Liver (tissue), 8 donors: ENCODE measurements at regions not wholly inside any gene's neighbourhood (a gene's known extent, or its start where the extent isn't known, plus 50 kb on each side); places are given as distances from the start of the nearest gene placed in this dataset.

ENCODE experiments used
- DNase-seq: peaks from one replicate; pipeline ENCODE4 v3.0.0-alpha.2; 2017; ENCODE audit warnings: low spot score
- H3K27ac ChIP-seq, 2 donors: one replicate each; pipeline ENCODE4 v1.7.0; 2013; ENCODE audit warnings: inconsistent platforms in 2 of 2, low read length in 2 of 2, control low read depth in 1 of 2, low read depth in 1 of 2, mild to moderate bottlenecking in 1 of 2
- H3K27me3 ChIP-seq, 4 donors: one replicate each; pipeline versions ENCODE4 v1.6.1 to v1.7.0; 2013; ENCODE audit warnings: low read length in 3 of 4, inconsistent platforms in 1 of 4, mild to moderate bottlenecking in 1 of 4, moderate library complexity in 1 of 4; ENCODE audit not compliant: control insufficient read depth in 4 of 4, insufficient read depth in 4 of 4
- H3K36me3 ChIP-seq, 4 donors: one replicate each; pipeline versions ENCODE4 v1.6.1 to v1.7.0; 2013; ENCODE audit warnings: low read length in 3 of 4, mild to moderate bottlenecking in 3 of 4, low read depth in 1 of 4, moderate library complexity in 1 of 4; ENCODE audit not compliant: control insufficient read depth in 4 of 4, insufficient read depth in 3 of 4
- H3K4me1 ChIP-seq, 4 donors: one replicate each; pipeline versions ENCODE4 v1.6.1 to v1.7.0; 2013; ENCODE audit warnings: low read length in 3 of 4, mild to moderate bottlenecking in 3 of 4, moderate library complexity in 1 of 4; ENCODE audit not compliant: control insufficient read depth in 4 of 4, insufficient read depth in 4 of 4
- H3K4me3 ChIP-seq, 3 donors: one replicate each; pipeline versions ENCODE4 v1.6.1 to v1.7.0; 2013; ENCODE audit warnings: low read length in 3 of 3, control low read depth in 1 of 3, low read depth in 1 of 3, mild to moderate bottlenecking in 1 of 3
- H3K9ac ChIP-seq, 2 donors: one replicate each; pipeline ENCODE4 v1.7.0; 2013; ENCODE audit warnings: low read length in 2 of 2, mild to moderate bottlenecking in 2 of 2, moderate library complexity in 2 of 2, control low read depth in 1 of 2, low read depth in 1 of 2
- H3K9me3 ChIP-seq, 4 donors: one replicate each; pipeline versions ENCODE4 v1.6.1 to v1.7.0; 2013; ENCODE audit warnings: low read length in 3 of 4; ENCODE audit not compliant: control insufficient read depth in 4 of 4
- ATF3 ChIP-seq: IDR thresholded peaks from 2 replicates; pipeline ENCODE4 v1.6.1; 2016; ENCODE audit warnings: antibody characterized with exemption
- CTCF ChIP-seq: fragments of 150-350 bp; IDR thresholded peaks from 2 replicates; pipeline ENCODE4 v1.5.1; 2017; ENCODE audit warnings: improper control_type of control experiment, low read depth, low read length; ENCODE audit not compliant: missing input control
- EGR1 ChIP-seq, 2 donors: IDR thresholded peaks; 2 replicates each; pipeline ENCODE4 v1.6.1; 2016 to 2018; ENCODE audit warnings: antibody characterized with exemption in 2 of 2, low read depth in 2 of 2
- FOXA1 ChIP-seq: IDR thresholded peaks from 2 replicates; pipeline ENCODE4 v1.6.1; 2016; ENCODE audit warnings: antibody characterized with exemption
- FOXA2 ChIP-seq: IDR thresholded peaks from 2 replicates; pipeline ENCODE4 v1.6.1; 2016; ENCODE audit warnings: antibody characterized with exemption
- GABPA ChIP-seq, 2 donors: IDR thresholded peaks in 1 of 2; conservative IDR thresholded peaks in 1 of 2; 2 replicates each; pipeline ENCODE4 v1.6.1; 2016; ENCODE audit warnings: antibody characterized with exemption in 2 of 2, mild to moderate bottlenecking in 1 of 2, moderate library complexity in 1 of 2
- HNF4A ChIP-seq, 2 donors: conservative IDR thresholded peaks; 2 replicates each; pipeline ENCODE4 v1.6.1; 2016; ENCODE audit warnings: antibody characterized with exemption in 2 of 2, mild to moderate bottlenecking in 2 of 2
- HNF4G ChIP-seq: IDR thresholded peaks from 2 replicates; pipeline ENCODE4 v1.6.1; 2016; ENCODE audit warnings: antibody characterized with exemption
- JUND ChIP-seq, 2 donors: IDR thresholded peaks; 2 replicates each; pipeline ENCODE4 v1.6.1; 2016; ENCODE audit warnings: antibody characterized with exemption in 2 of 2
- MAX ChIP-seq: IDR thresholded peaks from 2 replicates; pipeline ENCODE4 v1.6.1; 2016; ENCODE audit warnings: antibody characterized with exemption
- NR2F2 ChIP-seq: IDR thresholded peaks from 2 replicates; pipeline ENCODE4 v1.6.1; 2016; ENCODE audit warnings: antibody characterized with exemption
- RAD21 ChIP-seq, 2 donors: IDR thresholded peaks; 2 replicates each; pipeline ENCODE4 v1.6.1; 2016; ENCODE audit warnings: antibody characterized with exemption in 2 of 2, mild to moderate bottlenecking in 2 of 2
- RXRA ChIP-seq, 2 donors: IDR thresholded peaks; 2 replicates each; pipeline ENCODE4 v1.6.1; 2017 to 2018; ENCODE audit warnings: antibody characterized with exemption in 2 of 2, mild to moderate bottlenecking in 1 of 2
- TAF1 ChIP-seq: conservative IDR thresholded peaks from 2 replicates; pipeline ENCODE4 v1.6.1; 2016; ENCODE audit warnings: antibody characterized with exemption, mild to moderate bottlenecking
- YY1 ChIP-seq: IDR thresholded peaks from 2 replicates; pipeline ENCODE4 v1.6.1; 2016; ENCODE audit warnings: antibody characterized with exemption, mild to moderate bottlenecking
- ZBTB33 ChIP-seq: IDR thresholded peaks from 2 replicates; pipeline ENCODE4 v1.6.1; 2016; ENCODE audit warnings: antibody characterized with exemption
- WGBS: extraction: QIAGEN DNeasy Blood & Tissue Kit; methylation state at CpG from one replicate; pipeline ENCODE4 v1.1.7; 2013; 5-methylcytosine and 5-hydroxymethylcytosine counted together
- TF ChIP-seq, protein P1 (sequence below): IDR thresholded peaks from 2 replicates; pipeline ENCODE4 v1.6.1; 2016; ENCODE audit warnings: antibody characterized with exemption, mild to moderate bottlenecking
- donor health status: healthy.
- donor health status: healthy.
- donor health status: healthy.
- donor health status: healthy.
- donor health status: healthy.

DNA sequence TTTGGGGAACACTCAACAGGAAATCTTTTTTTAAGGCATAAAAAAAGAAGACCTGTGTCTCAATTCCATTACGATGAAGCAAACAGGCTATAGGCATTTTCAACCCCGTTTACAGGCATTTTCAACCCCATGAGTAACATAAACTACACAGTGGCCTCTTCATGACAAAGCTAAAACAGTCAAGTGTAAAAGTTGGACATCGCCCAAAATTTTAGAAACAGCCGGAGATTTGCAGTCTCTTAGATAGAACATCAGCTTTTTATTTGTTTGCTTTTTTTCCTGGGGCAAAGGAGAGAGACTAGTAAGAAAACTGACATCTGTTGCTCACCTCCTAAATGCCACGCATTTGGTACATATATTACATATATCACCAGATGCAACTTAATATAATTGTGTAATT lies 173.7 kb downstream of the CMPK2 start:
- 63% methylated on average over 5 of the region's 5 CpGs for whole genome bisulfite sequencing
- Histone ChIP-seq H3K27ac (no peak overlapping the region), H3K4me1 (no peaks in the 10 kb centered on the region), H3K9me3 (peaks cover 0 to under 1% (median 0%) of the 10 kb centered on the region in 4 donors), H3K27me3 (no peaks in the 10 kb centered on the region), H3K36me3 (no peaks in the 10 kb centered on the region), H3K9ac (no peak overlapping the region), H3K4me3 (no peak overlapping the region)
- DNase-seq = no peak
- TF ChIP-seq FOXA1 (no peak), MAX (no peak), HNF4G (no peak), NR2F2 (no peak), ATF3 (no peak), JUND (IDR thresholded peaks at IDR 0.05) (no peak), GABPA (IDR thresholded peaks at IDR 0.05 in 1 of 2, conservative IDR thresholded peaks at IDR 0.05 in 1 of 2) (no peak), EGR1 (IDR thresholded peaks at IDR 0.05; ENCODE audit: low read depth in 2 of 2) (no peak), TAF1 (no peak), RAD21 (IDR thresholded peaks at IDR 0.05) (no peak), ZBTB33 (no peak), CTCF (no peak), YY1 (no peak), FOXA2 (no peak), RXRA (IDR thresholded peaks at IDR 0.05) (no peak)
- TF ChIP-seq, protein P1, sequence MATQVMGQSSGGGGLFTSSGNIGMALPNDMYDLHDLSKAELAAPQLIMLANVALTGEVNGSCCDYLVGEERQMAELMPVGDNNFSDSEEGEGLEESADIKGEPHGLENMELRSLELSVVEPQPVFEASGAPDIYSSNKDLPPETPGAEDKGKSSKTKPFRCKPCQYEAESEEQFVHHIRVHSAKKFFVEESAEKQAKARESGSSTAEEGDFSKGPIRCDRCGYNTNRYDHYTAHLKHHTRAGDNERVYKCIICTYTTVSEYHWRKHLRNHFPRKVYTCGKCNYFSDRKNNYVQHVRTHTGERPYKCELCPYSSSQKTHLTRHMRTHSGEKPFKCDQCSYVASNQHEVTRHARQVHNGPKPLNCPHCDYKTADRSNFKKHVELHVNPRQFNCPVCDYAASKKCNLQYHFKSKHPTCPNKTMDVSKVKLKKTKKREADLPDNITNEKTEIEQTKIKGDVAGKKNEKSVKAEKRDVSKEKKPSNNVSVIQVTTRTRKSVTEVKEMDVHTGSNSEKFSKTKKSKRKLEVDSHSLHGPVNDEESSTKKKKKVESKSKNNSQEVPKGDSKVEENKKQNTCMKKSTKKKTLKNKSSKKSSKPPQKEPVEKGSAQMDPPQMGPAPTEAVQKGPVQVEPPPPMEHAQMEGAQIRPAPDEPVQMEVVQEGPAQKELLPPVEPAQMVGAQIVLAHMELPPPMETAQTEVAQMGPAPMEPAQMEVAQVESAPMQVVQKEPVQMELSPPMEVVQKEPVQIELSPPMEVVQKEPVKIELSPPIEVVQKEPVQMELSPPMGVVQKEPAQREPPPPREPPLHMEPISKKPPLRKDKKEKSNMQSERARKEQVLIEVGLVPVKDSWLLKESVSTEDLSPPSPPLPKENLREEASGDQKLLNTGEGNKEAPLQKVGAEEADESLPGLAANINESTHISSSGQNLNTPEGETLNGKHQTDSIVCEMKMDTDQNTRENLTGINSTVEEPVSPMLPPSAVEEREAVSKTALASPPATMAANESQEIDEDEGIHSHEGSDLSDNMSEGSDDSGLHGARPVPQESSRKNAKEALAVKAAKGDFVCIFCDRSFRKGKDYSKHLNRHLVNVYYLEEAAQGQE = no peak

DNA sequence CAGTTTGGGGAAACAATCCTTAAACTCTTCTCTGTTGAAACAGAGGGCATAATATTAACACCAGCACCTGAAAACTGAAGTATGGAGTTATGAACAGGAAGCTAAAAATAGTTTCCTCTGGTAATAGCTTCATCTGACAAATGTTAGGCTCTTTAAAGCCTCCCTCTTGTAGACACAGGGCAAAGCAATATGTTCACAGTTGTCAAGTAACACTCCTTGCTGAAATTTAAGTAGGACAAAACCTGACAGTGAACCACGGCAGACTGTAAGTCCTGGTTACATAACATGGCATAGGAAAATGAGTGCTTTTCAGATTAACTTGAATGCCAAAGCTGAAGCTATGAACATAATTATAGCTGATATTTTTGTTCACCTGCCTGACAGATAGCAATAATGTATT lies 172.9 kb downstream of the CMPK2 start:
- Histone ChIP-seq H3K36me3 (no peaks in the 10 kb centered on the region), H3K4me1 (no peaks in the 10 kb centered on the region), H3K9me3 (no peaks in the 10 kb centered on the region), H3K9ac (no peak overlapping the region), H3K4me3 (no peak overlapping the region), H3K27ac (no peak overlapping the region), H3K27me3 (no peaks in the 10 kb centered on the region)
- no peak for DNase-seq
- 75% methylated on average over 1 of the region's 1 CpG for WGBS
- no peak for TF ChIP-seq RXRA (IDR thresholded peaks at IDR 0.05)
- TF ChIP-seq EGR1 (IDR thresholded peaks at IDR 0.05; ENCODE audit: low read depth in 2 of 2) = no peak
- TF ChIP-seq ZBTB33 = no peak
- TF ChIP-seq CTCF = no peak
- TF ChIP-seq HNF4A (conservative IDR thresholded peaks at IDR 0.05) = no peak
- no peak for TF ChIP-seq ATF3
